ENCODE measurements at regions not wholly inside any gene's neighbourhood (a gene's known extent, or its start where the extent isn't known, plus 50 kb on each side); places are given as distances from the start of the nearest gene placed in this dataset.
"Not testable (repeated sequence)": the region's sequence is repeated elsewhere in the genome, so short reads cannot be mapped to it uniquely, and the experiment has no call there.

DNA sequence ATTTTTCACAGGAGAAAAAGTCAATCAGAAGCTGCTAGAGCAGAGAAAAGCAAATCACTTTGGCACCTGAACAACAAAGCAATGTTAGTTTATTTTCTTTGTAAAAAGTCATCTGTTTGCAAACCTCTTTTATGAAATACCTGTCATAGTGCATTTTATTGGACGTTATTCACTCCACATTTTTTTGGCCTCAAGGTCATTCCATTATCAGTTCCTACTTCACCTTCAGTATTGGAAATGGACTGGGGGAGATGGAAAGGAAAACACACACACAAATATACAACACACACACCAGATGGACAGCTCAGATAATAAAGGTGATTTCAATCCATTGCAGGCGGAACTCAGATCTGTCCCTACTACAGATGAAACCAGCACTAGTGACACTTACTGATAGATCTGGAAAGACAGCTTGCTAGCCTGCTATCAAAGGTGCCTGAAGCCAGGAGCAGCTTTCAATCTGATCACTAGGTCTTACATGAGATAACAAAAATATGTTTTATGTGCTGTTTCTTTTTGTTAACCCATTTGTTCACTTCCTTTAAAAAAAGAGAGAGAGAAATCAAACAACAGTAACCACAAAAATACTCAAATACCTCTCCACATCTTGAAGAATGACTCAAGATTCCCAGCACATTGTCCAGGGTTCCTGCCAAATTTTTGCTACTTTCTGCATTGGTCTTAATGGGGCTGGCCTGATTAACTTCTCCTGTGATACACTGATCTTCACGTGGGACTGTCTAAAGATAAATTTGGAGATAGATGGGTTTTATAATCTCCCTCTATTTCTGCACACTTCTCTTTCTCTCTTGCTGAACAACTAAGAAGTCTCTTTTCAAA is 844.3 kb upstream of the TENM4 start:
- DNase-seq = no peak

DNA sequence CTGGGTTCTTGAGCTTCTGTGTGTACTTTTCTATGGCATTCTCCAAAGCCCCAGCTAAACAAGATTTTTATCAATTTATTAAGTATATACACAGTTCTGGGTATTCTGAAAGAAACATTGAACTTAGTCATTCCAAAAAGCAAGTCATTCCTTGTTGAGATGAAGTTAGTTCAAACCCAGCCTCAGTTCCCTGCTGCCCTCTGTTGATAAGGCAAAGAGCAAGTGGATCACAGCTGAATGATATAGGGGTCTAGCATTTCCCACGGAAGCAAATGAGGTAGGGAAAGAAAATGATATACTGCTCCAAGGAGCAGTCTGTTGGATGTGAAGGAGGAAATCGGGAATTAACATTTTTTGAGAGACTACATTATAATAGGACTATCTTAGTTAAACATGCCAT is 841.8 kb upstream of the TENM4 start:
- DNase-seq = no peak

DNA sequence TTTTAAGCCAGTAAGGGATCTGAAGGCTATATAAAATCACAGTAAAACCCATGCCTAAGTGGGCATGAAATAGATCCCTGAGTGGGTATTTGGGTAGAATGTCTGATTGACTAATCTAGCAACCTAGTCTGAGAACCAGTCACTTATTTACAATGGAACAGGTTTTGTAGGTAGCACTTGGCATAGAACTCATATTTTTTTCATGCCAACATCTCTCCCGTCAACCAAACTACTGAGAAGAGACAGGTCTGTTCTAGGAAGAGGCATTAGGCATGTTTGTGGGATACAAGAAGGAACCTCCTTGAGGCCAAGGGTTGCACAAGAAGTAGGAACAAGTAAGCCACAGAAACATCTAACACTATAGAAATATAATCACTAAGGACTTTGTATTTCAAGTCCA is 840.4 kb upstream of the TENM4 start:
- DNase-seq = no peak

- no peak for DNase-seq
Observed at GRCh38 chr11:80280737-80281136, 839.9 kb upstream of the TENM4 start.

GRCh38 chr11:80261776-80262175 is 820.9 kb upstream of the TENM4 start:
- DNase-seq = no peak

- not testable (repeated sequence) for DNase-seq
Observed at GRCh38 chr11:80257319-80258015, 816.6 kb upstream of the TENM4 start.

DNA sequence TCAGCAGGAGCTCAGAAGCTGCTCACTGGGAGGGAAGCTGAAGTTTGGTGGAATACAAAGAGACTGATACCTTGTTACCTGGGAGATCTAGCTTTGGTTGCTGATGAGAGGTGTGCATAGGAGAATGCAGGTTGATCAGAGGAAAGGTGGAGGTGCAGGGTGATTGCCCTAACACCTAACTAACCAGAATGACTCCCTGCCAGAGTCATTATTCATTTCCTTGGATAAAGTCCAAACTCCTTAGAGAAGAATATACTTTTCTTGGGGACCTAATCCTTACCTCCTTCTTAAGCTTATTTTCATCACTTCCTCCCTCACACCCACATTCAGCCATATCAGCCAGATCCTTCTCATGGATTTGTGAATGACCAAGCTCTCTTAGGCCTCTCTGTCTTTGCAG is 814.2 kb upstream of the TENM4 start:
- no peak for DNase-seq

DNA sequence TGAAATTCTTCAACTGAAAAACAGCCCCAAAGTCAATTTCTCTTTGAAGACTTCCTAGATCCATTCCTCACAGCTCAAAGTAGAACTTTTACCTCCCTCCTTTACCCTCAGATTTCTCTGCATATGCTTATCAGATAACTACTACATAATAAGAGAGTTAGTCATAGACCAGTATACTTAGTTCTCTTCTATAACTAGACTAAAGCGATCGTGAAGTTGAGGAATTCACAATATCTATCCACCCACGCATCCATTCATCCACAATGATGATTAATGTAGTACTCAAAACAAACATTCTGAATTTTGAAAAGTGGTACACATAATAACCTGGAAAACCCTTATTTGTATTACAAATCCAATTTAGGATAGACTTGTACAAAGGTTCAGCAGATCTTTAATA is 800.9 kb upstream of the TENM4 start:
- DNase-seq = no peak

- no peak for DNase-seq
Observed at GRCh38 chr11:80240245-80240644, 799.4 kb upstream of the TENM4 start.

- DNase-seq = no peak
Observed at GRCh38 chr11:80239217-80239616, 798.4 kb upstream of the TENM4 start.

- no peak for DNase-seq
Observed at GRCh38 chr11:80227915-80228314, 787.1 kb upstream of the TENM4 start.

GRCh38 chr11:80214413-80214812 is 773.6 kb upstream of the TENM4 start:
- DNase-seq = no peak

GRCh38 chr11:80211673-80212072 is 770.8 kb upstream of the TENM4 start:
- no peak for DNase-seq

DNA sequence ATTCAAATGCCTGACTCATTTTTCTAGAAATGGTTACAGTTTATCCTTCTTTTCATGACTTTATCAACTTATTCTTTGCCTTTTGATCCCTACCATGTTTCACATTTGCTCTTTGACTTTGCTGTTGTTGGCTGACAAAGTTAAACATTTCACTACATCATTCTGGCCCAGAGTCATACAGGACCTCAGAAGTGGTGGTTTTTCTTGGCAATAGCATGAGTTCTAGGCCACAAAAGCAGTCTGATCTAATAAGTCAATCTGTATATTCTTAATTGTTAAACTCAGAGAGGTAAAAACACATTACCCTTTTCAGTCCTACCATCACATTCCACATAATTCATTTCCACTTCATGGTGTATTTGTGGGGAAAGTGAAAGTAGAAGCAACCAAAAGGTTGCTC is 763.2 kb upstream of the TENM4 start:
- DNase-seq = no peak

DNA sequence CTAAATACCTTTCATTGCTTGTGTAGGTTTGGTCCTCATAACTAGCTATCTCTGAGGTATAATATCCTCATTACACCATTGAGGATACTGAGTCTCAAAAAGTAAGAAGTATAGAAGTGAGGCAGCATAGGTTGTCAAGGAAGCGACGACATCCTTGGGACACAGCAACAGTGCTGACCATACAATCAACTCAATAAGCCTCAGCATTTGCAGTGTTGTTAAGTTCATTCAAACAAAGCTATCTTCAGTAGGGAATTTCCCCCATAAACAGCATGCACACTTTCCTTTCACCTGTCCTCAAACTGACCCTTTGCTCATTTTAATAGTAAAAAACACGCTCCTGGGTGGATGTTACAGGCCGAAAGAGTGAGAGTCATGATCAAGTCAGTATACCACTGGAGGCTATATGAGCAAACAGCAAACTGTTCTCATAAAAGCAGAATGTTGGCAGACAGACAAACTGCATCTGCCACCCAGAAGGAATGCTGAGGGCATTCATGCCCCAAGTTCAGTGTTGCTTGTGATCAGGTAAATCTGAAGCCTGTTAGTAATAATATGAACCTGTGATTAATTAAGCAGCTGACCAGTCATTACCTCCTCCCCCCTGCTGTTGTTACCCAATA is 756.2 kb upstream of the TENM4 start:
- DNase-seq = no peak

GRCh38 chr11:80196041-80196440 is 755.2 kb upstream of the TENM4 start:
- DNase-seq = no peak

GRCh38 chr11:80194625-80195024 is 753.8 kb upstream of the TENM4 start:
- DNase-seq = no peak

GRCh38 chr11:80194016-80194415 is 753.2 kb upstream of the TENM4 start:
- no peak for DNase-seq

- no peak for DNase-seq
Observed at GRCh38 chr11:80188076-80188627, 747.3 kb upstream of the TENM4 start.

DNA sequence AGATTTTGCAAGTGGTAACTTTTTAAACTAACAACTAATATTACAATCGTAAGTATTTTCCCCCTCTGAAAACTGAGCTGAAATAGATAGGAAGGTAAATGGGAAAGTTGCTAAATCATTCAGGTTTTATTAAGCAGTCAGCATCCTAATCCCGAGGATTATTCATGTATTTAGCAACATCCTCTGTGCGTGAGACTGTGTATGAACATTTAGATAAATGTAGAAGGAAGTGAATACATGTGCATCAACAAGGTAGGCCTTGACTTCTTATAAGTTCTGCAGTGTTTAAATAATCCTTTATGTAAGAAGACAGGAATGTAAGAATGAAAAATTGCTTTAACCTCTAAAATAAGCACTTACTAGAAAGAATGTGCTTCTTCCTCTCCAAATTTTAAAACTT is 745.9 kb upstream of the TENM4 start:
- no peak for DNase-seq

DNA sequence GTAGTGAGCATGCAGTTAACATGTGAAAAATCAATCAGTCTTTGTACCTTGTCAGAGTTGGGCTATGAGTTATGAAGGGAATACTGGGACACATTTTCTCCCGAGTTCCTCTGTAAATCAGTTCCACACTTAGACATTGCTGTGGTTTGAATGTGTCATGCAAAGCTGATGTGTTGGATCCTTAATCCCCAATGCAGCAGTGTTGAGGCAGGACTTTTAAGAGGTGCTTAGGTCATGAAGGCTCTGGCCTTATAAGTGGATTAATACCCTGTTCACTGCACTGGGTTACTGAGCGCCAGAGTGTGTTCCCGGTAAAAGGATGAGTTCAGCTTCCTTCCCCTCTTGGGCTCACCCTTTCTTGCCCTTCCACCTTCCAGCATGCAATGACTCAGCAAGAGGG is 742.1 kb upstream of the TENM4 start:
- DNase-seq = no peak

GRCh38 chr11:80173371-80174136 is 732.7 kb upstream of the TENM4 start:
- no peak for DNase-seq

GRCh38 chr11:80168796-80169195 is 728.0 kb upstream of the TENM4 start:
- DNase-seq = no peak
